NCI-H2171 (cell line): ENCODE measurements at regions not wholly inside any gene's neighbourhood (a gene's known extent, or its start where the extent isn't known, plus 50 kb on each side); places are given as distances from the start of the nearest gene placed in this dataset.
"Not testable (repeated sequence)": the region's sequence is repeated elsewhere in the genome, so short reads cannot be mapped to it uniquely, and the experiment has no call there.

ENCODE experiments used
- DNase-seq: peaks from one replicate; lab custom pipeline; 2025; lab: John Stamatoyannopoulos, UW

DNA sequence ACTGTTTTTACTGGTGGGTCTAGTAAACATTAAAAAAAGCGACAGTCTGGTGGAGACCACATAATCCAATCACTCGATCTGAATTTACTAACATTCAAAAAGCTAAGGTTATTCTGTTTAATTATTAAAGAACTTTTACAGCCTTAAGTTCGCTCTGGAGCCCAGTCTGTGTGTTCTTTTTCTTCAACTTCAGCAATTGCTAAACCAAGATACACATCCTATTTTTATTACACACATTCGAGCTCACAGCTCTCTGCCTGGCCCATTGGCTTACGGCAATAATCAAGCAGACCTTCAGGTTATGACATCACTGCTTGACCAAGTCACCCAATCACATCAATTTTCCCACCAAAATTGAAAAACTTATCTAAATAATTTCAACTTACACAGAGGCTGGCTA, 57.4 kb upstream of the PRSS16 start:
- no peak for DNase-seq

DNA sequence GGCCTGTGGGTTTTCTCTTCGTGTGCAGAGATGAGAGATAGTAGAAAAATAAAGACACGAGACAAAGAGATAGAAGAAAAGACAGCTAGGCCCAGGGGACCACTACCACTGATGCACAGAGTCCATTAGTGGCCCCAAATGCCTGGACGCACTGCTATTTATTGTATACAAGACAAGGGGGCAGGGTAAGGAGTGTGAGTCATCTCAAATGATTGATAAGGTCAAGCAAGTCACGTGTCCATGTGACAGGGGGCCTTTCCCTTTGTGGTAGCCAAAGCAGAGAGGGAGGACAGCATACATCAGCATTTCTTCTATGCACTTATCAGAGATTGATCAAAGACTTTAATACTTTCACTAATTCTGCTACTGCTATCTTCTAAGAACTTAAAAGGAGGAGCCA, 53.0 kb upstream of the PRSS16 start:
- not testable (repeated sequence) for DNase-seq

DNA sequence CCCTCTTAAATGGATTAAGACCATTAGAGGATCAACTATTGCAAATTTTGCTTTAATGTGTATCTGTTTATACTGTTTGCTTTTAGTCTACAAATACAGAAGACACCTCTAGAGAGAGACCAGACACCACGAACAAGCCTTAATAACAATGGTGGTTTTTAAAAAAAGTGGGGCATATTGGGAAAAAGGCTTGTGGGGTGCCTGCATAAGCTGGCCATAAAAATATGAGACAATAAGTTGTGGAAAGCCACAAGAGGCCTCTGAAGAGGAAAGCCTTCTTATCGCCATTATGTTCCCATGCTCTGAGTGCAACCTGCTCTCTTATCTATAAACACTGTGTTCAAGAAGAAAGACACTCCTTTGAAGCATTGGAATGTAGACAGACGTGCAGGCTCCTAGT, 52.0 kb upstream of the PRSS16 start:
- DNase-seq, result not testable (repeated sequence)
